Forelimb muscle (tissue), 1 donor: ENCODE measurements at regions not wholly inside any gene's neighbourhood (a gene's known extent, or its start where the extent isn't known, plus 50 kb on each side); places are given as distances from the start of the nearest gene placed in this dataset.
"Not testable (repeated sequence)": the region's sequence is repeated elsewhere in the genome, so short reads cannot be mapped to it uniquely, and the experiment has no call there.

Experiments
- DNase-seq: peaks from one replicate; pipeline ENCODE4 v3.0.0-alpha.2; 2013; ENCODE audit warnings: low read depth

DNA sequence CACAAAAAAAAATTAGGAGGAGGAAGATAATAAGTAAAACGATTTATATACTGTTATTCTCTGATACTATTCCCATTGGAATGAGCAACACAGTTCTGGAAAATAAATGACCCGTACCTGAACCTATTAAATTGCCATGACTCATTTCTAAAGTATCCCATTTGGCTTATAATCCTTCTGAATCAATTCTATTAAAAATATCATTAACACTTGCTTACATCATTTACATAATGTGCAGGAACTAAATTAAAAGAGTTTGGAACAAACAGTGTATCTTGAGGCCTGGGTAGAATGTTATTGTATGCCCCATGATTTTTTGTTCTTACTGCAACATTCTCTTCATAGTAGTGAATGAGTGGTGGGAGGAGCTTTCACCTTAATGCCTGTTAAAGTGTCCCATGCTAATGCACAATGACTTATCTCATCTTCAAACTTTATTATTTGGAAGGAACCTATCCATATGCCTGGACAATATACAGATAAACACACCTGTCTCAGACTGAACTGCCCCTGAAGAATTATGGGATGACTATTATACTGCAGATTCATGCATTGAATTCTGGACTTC lies 549.9 kb upstream of the ACVR2A start:
- no peak for DNase-seq

DNA sequence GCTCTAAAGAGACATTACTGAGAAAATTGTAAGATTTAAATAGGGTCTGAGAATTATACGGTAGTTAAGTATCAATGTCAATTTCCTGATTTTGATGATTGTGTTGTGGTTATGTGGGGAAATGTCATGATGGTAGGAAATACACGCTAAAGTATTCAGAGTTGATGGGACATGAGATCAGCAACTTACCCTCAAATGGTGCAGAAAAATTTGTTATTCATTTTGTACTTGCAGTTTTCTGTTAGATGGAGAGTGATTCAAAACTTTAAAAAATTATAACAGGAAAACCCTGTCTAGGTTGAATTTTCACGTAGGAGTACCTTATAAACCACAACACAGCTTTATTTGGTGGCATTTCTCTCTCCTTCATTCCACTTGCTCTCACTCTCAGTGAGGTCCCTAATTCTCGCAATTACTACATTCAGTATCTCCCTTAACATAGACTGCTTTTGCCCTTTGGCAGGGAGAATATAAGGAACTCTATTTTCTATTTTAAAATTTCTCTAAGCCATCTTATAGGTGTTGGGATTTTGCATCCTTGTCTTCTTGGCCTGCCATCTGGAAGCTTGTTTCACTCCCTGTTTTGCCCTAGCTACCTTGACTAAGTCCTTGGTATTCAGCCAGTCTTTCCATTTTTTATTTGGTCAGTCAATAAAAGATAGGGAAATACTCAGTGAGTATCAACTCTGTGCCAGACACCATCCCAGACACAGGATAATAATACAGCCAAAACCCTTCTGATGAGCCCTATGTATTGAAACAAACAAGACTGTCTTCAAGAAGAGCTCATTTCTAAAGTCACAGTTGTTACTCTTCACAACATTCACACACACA lies 550.6 kb upstream of the ACVR2A start:
- no peak for DNase-seq

DNA sequence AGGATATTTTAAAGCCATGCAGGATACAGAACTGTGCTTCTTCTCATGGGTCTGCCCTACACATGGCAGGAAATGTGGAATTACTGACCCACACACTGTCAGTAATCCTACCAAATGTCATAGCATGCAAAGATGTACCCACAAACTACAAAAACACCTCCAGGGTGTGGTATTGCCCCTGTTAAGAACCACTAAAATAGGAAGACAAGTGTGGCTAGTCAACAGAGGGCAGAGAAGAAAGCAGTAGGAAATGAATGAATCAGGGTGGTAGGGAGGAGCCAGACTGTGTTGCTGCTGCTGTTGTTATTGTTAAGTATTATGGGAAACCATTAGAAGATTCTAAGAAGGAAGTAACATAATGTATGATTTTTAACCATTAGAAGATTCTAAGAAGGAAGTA lies 556.7 kb upstream of the ACVR2A start:
- DNase-seq: no peak

DNA sequence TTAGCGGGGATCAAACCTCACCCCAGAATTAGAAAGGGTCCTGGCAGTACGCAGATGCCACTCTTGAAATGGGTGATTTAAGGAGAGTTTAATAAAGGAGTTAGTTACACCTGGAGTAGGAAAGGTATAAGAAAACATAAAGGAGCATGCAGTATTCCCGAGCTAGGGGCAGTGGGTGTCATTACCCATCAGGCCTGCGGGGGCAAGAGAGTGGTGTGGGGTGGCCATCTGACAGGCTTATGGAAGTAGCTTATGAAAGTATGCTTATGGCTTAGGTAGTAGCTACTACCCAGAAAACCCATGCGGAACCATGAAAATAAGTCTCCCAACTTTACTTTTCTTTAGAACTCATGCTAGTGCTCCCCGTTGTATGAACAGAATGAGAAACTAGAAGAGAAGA lies 568.9 kb upstream of the ACVR2A start:
- DNase-seq: no peak

DNA sequence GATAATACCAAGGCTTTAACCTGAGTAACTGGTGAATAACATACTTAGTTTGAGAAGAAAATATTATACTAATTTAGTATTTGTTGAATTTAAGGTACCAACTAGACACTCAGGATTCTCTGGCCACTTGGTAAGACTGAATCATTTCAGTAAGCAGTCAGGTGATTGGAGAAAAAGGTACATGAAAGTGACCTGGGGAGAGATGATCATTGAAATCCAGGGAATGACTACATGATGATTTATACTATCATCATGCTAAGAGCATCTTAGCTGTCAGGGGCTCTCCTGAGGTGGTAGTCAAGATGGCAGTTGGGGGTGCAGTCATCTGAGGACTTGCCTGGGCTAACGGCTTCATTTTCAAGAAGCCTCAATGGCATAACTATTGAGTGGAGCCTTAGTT lies 571.2 kb upstream of the ACVR2A start:
- DNase-seq: no peak

GRCh38 chr2:147273106-147273505 lies 571.7 kb upstream of the ACVR2A start:
- no peak for DNase-seq

- DNase-seq: not testable (repeated sequence)
Measured at GRCh38 chr2:147269581-147269980, 575.2 kb upstream of the ACVR2A start.

GRCh38 chr2:147260241-147260640 lies 584.6 kb upstream of the ACVR2A start:
- DNase-seq: no peak

- DNase-seq: no peak
Measured at GRCh38 chr2:147255812-147256211, 589.0 kb upstream of the ACVR2A start.

- no peak for DNase-seq
Measured at GRCh38 chr2:147250652-147251356, 594.0 kb upstream of the ACVR2A start.

GRCh38 chr2:147247749-147248148 lies 597.1 kb upstream of the ACVR2A start:
- DNase-seq: no peak

DNA sequence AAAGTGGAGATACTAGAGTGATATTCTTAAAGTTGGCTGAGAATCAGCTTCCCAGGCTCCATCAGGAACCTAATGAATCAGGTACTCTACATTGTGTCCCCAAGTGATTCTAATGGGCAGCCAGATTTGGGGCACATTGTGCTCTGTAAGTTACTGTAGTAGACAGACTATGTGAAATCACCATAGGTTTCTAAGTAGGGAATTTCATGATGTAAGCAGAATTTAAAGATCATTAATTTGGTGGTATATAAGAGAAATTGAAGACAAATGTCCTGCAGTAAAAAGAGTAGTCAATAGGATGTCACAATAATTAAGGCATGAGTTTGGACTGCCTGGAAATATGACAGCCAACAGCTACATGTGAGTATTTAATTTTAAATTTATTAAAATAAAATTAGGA lies 602.4 kb upstream of the ACVR2A start:
- no peak for DNase-seq

GRCh38 chr2:147236601-147237000 lies 608.2 kb upstream of the ACVR2A start:
- DNase-seq: no peak

DNA sequence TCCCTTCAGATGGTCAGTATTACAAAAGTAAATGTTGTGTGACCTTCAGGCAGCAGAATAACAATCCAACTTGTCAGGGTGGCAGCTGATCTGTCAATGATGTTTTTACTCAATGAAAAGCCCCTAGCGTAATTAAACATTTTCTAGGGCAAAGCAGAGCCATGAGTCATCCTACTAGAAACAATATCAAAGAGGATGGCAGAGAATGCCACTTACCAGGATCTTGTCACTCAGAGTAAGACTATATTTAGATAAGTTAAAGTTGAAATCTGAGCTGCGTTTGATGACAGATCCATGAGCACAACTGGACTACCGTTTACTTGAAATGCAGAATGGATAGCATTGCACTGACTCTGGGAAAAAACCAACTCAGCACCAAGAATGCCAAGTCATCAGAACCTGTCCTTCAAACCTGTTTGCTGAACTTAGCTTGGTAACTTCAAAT lies 612.6 kb upstream of the ACVR2A start:
- DNase-seq: no peak

GRCh38 chr2:147231607-147232006 lies 613.2 kb upstream of the ACVR2A start:
- DNase-seq: no peak

DNA sequence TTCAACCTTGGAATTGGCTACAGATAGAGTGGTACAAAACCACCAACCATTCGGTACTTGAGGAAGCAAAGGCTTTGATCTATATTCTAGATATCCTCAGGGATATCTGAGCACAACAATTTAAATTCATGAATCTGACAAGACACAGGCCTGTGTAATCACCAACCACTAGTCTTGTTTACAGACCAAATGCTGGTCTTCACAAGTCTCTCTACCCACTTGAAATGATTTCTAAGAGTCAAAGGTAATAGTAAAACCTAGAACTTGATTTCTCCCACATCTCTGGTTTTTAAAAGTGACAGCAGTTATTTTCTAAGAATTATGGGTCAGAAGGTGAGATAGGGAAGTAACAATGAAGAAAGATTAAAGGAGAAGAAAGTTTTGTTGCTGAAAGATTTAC lies 613.7 kb upstream of the ACVR2A start:
- no peak for DNase-seq

- no peak for DNase-seq
Measured at GRCh38 chr2:147227313-147227712, 617.5 kb upstream of the ACVR2A start.

DNA sequence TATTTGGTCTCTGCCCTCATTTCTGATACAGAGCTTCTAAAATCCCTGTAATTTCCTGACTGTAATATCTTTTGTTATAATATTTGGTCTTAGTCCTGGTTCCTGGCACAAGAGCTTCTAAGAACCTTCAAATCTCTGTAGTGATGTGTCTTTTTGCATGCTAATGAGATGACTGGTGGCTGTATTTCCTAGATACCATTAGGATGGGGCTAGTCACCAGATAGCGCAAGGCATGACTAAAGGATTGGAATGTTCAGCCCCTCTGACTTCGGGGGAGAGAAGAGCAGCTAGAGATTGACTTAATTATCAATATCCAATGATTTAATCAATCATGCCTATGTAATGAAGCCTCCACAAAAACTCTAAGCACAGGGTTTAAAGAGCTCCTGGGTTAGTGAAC lies 620.8 kb upstream of the ACVR2A start:
- no peak for DNase-seq

GRCh38 chr2:147223553-147224060 lies 621.2 kb upstream of the ACVR2A start:
- no peak for DNase-seq

DNA sequence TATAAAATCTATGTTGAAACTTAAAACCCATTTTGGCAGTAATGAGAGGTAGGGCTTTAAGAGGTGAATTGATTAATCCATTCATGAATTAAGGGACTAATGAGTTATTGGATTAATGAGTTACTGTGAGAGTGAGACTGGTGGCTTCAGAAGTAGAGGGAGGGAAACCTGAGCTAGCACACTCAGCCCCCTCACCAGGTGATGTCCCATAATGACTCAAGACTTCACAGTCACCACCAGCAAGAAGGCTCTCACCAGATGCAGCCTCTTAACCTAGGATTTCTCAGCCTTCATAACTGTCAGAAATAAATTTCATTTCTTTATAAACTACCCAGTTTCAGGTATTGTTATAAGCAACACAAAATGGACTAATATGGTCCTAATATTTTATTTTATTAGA lies 621.7 kb upstream of the ACVR2A start:
- DNase-seq: no peak

GRCh38 chr2:147222506-147222905 lies 622.3 kb upstream of the ACVR2A start:
- no peak for DNase-seq

DNA sequence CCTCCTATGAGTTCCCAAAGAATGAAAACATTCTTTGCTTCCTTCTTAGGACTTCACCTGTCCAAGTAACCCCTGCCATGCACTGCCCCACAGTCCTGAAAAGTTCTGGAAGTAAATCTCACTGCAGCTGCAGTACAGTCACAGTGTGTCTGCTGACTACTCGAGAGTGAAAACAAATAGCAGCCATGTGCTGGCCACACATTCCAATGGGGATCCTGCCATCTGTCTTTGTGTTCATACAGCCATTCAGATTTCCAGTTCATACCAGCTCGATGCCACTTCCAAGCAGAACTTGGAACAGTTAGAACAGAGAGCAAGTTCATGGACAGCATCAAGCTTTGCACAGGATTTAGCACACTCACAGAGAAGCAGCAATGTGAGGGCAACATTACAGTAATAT lies 629.9 kb upstream of the ACVR2A start:
- no peak for DNase-seq

- no peak for DNase-seq
Measured at GRCh38 chr2:147211484-147211883, 633.3 kb upstream of the ACVR2A start.
